ENCODE measurements at regions not wholly inside any gene's neighbourhood (a gene's known extent, or its start where the extent isn't known, plus 50 kb on each side); places are given as distances from the start of the nearest gene placed in this dataset.
"Not testable (repeated sequence)": the region's sequence is repeated elsewhere in the genome, so short reads cannot be mapped to it uniquely, and the experiment has no call there.

DNA sequence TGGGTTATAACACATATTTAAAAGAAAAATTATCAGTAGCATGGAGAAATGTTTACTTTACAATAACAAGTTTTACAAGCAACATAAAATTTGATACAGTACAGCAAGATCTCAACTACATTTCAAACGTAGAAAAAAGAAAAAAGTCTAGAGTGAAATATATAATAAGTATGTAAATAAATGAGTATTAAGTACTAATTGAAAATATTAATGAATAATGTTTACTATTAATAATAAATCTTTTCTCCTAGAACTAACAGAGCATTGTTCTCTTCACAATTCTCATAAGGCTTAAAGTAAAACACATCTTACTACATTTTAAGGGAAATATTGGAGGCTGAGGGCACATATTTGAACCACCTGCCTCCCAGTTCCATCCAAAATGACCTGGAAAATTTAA is 72.1 kb downstream of the TMEM212 start:
- no peak for DNase-seq

DNA sequence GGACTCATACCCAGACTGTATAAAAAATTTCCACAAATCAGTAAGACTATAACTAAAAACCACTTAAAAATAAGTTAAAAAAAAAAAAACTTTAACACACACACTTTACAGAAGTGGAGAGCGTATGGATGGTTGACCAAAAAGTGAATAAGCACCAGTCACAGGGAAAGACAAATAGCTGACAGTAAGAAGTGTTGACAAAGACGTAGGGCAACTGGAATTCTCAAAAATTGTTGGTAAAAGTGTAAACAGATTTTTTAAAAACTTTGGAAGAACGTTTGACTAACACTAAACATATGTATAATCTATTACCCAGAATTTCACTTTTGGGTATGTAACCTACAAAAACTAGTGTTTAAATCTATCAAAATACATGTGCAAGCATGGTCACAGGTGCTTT is 73.7 kb downstream of the TMEM212 start:
- no peak for DNase-seq

DNA sequence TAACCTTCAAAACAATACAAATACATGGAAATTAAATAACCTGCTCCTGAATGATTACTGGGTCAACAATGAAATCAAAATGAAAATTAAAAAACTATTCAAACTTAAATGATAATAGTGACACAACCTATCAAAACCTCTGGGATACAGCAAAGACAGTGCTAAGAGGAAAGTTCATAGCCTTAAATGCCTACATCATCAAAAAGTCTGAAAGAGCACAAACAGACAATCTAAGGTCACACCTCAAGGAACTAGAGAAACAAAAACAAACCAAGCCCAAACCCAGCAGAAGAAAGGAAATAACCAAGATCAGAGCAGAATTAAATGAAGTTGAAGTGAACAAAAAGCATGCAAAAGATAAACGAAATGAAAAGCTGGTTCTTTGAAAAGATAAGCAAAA is 79.5 kb downstream of the TMEM212 start:
- not testable (repeated sequence) for DNase-seq

DNA sequence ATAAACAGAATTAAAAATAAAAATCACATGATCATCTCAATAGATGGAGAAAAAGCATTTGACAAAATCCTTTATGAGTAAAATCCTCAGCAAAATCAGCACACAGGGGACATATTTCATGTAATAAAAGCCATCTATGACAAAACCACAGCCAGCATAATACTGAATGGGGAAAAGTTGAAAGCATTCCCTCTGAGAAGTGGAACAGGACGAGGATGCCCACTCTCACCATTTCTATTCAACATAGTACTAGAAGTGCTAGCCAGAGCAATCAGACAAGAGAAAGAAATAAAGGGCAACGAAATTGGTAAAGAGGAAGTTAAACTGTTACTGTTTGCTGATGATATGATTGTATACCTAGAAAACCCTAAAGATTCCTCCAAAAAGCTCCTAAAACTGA is 80.5 kb downstream of the TMEM212 start:
- DNase-seq: not testable (repeated sequence)

DNA sequence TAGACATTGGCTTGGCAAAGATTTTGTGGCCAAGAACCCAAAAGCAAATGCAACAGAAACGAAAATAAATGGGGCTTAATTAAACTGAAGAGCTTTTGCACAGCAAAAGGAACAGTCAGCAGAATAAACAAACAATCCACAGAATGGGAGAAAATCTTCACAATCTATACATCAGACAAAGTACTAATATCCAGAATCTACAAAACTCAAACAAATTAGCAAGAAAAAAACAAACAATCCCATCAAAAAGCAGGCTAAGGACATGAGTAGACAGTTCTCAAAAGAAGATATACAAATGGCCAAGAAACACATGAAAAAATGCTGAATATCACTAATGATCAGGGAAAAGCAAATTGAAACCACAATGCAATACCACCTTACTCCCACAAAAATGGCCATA is 81.7 kb downstream of the TMEM212 start:
- not testable (repeated sequence) for DNase-seq

DNA sequence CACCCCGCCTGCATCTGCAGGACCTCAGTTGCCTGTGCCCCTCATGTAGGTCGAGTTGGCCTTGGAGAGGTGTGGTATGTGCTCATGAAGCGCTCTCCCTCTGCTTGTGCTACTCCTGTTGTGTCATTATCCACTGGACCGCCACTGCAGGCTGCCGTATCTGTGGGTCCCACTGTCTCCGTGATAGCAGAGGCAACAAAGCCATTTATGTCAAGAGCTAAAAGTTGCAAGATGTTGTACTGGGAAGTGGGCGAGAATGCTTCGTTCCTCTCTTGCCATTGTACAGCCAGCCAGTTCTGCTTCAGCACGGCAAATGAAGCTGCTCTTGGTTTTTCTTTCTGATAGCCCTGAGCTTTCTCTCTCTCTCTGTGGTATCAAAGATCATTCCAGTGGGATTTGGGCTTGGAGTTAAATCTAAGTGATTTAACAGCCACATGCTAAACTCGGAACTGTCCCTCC is 89.0 kb downstream of the TMEM212 start:
- no peak for DNase-seq

DNA sequence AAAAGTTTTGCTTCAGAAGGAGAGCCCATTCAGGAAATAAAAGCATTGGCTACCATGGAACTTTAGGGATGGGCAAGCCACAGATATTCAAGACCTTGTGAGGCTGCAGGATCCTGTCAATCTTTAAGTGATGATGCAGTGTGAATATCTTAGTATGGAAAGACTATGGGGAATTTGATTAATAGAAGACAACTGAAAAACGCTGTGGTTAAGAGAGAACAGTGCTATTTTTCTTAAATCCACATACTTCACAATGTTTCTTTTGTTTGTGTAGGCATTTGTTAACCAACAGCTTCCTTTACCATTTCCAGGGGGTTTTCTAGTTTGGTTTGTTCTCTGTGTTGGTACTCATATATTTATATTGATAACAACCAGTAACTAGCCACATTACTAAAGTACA is 90.3 kb downstream of the TMEM212 start:
- no peak for DNase-seq

DNA sequence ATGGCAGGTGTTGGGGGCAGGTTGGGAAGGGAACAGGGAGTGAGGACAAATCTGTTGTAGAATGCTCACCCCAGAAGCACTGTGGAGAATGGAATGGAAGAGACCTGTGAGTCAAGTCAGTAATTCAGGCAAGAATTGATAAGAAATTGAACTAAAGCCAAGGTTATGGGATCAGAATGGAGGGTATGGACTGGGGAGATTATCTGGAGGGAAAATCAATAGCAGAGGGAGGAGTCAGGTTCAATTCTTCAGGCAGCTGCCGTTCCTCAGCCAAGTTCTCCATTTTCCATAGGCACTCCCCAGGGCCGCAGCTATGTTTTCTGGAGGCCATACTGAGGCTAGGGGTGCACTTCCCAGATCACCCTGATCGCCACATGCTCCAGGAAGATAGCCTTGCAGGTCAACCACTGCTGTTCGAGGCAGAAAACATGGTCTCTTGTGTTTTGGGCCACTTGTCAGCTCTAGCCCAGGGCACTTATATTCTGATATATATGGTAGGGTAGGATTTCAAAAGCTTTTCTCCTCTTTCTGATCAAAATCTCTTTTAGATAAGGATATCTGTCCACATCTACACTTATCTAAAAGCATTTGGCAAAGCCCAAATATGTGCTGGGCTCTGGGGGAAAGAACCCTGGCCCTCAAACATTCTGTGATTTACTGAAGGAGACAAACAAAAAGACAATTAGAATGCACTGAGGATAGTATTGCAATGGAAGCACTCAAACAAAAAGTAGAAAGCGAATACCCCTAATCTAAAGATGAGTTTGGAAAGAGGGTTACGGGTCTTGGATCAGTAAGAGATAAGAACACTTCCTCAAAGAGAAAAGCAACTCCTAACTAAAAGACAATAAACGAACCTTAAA is 92.3 kb downstream of the TMEM212 start:
- no peak for DNase-seq

DNA sequence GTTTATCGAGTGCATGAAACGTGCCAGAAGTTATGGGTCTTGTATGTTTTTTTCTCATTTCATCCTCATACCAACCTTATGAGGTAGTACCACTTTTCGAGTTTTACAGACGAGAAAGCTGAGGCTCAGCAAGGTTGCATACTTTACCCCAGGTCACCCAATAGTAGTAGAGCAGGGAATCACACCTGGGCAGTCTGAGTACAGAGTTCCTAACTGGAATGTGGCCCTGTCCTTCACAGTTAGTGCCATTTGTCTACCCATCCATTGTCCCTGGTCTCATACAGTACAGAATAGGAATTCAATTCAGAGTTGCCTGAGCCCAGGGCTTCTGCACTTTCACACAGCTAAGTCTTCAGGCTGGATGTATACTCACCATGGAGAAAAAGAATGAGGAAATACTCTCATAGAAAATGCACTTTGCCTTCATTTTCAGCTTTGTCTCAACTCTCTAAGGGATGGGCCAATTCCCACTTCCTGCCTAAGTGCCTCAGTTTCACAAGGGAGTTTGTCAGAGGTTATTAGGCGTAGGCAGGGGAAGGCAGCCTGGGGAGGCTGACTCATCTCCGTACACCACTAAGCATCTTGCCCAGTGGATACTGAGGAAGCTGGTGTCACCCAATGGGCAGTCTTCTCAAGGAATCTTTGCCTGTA is 93.2 kb downstream of the TMEM212 start:
- no peak for DNase-seq

DNA sequence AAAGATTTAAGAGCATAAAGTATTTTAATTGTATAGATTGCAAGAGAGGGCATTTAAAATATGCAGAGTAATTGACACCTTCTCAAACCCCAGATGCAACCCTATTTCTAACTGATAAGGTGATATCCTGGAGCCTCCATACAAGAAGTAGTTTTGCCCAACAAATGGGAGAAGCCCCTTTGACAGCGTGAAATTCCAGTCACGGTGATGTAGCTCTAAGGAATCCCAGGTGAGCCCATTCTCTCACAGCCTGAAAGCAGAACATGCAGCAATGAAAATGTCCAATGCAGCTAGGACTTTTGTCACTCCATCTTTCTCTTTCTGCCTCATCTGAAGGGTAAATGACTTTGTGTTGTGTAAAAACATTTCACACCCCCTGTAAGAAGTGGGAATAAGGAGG is 96.4 kb downstream of the TMEM212 start:
- no peak for DNase-seq

DNA sequence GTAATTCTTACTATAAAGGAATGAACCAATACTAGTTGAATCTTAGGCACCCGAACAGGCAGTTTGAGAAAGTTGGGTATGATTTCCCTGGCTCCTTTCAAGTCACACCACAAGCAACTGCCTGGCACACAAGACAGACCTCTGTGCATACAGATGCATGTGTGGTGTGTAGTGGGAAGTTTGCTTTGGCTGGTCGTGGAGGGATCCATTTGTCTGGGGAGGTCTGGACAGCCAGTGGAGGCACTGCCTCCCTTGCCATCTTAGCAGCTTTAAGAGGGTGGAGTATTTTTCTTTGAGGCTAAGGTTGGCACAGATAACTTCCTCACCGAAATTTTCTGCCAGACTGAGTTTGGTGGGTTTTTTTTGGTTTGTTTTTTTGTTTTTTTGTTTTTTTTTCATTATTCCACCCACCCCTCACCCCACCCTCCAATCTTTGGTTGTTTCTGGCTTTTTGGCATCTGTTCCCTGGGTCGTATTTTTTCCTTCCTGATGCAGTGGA is 97.1 kb downstream of the TMEM212 start:
- DNase-seq: no peak

DNA sequence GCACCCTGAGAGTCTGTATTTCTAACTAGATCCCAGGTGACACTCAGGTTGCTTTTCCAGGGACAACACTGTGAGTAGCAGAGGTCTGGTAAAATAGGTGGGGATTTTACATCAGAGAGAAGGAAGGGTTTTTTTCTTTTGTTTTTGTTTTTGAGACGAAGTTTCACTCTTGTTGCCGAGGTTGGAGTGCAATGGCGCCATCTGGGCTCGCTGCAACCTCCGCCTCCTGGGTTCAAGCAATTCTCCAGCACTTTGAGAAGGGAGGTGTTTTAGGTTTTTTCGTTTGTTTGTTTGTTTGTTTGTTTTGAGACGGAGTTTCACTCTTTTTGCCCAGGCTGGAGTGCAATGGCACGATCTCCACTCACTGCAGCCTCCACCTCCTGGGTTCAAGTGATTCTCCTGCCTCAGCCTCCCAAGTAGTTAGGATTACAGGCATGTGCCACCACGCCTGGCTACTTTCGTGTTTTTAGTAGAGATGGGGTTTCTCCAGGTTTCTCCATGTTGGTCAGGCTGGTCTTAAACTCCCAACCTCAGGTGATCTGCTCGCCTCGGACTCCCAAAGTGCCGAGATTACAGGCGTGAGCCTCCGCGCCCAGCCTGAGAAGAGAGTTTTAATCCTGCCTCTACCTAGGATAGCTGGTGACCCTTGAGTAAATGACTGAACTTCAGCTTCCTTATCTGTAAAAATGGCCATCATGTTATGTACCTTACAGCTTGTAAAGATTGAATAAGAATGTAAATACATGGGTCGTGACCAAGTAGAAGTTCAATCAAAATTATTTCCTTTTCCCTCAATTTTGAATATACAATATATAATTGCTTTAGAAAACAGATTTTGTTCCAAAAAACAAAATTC is 95.9 kb upstream of the FNDC3B start:
- no peak for DNase-seq

DNA sequence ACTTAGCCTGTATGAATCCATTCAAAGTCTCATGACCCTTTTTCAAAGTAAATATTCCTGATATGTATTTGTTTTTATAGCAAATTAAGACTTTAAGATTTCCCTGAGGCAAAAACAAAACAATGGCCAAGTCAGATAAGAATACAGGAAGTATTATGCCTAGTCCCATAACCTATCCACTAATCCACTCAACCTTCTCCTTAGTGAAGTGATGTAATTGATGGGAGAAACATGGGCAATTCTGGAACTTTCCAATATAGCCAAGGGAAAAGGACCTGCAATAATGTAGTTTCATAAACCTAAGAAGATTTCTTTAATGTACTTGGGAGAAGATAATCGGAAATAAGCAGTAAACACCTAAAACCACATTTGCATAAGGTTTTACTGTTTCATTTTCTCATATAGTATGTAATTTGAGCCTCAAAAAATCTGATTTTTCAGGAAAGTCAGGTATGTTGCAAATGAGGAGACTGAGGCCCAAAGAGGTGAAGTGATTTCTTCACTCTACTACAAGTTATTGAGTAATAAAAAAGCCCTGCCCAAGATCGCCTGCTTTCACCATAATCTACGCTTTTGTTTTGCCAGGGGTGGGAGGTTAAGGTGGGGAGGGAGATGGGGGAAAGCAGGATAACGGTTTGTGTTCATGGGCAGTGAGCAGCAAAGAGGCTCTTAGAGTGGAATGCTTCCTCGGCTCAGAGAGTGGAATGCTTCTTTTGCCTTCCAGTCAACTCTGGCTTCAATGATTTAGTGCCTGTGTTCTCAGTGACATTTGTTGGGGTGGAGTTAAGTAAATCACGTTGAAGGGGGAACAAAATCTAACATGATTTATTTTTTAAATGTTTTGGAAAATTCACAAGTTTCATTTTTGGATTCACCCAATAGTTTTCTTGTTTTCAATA is 95.0 kb upstream of the FNDC3B start:
- peak; percentile 60 for DNase-seq

DNA sequence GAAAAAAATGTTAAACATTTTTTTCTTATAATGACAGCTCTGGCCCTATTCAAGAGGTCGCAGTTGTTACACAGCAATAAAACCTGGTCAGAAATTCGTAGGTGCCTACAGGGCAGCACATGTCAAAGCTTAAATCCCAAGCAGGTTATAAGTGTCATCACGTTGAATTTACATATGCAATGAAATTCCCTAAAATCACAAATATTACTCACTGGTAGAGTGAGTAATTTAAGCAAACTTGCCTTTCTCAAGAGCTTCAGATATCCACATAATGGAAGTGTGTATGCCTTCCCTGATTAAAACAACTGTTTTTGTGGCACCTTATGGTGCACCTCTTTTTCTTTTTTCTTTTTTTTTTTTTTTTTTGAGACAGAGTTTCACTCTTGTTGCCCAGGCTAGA is 90.7 kb upstream of the FNDC3B start:
- no peak for DNase-seq

DNA sequence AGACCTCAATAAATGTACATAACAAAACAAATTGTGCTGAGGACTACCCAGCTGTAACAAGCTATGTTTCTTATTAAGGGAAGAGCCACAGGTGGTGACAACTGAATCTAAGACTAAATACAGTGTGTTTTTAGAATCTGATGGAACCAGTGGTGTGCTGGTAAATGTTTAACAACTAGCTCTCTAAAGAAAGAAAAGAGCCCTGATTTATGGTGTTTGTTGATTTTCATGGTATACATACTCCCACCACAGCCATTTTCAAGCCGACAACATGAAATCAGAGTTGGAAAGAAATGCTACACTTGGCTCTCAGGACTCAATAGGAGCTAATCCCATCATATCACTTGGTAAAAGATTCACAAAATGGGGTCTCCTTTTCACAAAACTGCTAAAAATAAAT is 89.8 kb upstream of the FNDC3B start:
- no peak for DNase-seq

DNA sequence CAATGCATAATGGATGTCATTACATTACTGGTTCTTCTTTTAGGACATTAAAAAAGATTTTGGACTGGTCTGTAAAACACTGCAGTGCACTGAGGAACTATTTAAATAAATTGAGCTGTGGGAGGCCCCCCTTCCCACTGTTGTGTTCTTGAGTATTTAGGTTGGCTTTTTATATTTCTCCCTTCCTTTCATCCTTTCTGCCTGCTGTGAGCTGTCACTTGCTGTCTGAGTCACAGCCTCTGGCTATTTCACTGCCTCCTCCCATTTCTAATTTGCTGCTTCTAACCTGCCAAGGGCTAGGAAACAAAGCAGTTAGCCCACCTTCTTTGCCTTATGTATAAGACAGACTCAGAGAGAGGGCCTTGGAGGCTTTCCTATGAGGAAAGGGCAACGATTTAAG is 89.0 kb upstream of the FNDC3B start:
- DNase-seq: no peak

DNA sequence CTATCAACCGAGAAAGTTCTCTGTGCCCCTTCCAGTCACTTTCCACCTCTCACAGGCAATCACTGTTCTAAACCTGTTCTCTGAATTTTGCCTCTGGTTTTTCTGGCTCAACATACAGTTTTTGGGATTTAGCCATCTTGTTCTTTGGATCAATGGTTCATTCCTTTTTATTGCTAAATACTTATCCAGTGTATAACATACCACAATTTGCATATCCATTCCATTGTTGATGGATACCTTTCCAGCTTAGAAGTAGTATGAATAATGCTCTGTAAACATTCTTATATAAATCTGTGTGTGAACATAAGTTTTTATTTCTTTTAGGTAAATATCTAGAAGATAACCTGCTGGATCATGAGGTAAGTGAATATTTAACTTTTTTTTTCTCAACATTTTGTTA is 87.8 kb upstream of the FNDC3B start:
- no peak for DNase-seq

DNA sequence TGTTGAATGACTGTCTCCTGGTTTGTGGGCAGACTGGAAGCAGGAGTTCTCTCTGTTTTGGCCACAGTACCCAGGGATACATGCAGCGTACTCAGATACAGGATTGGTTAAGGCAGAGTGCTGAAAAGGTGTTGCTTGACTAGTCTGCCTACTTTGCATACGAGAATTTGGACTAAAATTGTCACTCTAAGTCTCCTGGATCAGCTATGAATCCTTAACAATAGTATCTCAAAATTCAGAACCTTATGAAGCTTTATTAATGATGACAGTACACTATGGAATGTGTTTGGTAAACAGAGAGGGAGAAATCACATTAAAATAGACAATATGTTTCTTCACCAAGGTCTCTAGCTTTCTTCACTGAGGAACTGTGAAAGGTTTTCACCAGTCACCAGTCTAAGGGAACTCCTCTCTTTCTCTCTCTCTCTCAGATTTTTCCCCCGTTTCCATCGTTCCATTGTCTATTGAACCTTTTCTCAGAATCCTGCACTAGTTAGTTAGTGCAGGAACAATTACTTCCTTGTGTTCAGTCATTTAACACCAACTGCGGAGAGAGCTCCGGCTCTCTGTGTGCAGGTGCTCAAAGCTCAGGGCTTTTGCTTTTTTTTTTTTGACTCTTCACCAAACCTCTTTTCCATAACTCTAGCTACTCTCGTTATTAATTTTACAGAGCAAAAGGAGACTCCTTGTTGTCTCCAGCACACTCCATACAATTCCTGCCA is 85.9 kb upstream of the FNDC3B start:
- DNase-seq: no peak

DNA sequence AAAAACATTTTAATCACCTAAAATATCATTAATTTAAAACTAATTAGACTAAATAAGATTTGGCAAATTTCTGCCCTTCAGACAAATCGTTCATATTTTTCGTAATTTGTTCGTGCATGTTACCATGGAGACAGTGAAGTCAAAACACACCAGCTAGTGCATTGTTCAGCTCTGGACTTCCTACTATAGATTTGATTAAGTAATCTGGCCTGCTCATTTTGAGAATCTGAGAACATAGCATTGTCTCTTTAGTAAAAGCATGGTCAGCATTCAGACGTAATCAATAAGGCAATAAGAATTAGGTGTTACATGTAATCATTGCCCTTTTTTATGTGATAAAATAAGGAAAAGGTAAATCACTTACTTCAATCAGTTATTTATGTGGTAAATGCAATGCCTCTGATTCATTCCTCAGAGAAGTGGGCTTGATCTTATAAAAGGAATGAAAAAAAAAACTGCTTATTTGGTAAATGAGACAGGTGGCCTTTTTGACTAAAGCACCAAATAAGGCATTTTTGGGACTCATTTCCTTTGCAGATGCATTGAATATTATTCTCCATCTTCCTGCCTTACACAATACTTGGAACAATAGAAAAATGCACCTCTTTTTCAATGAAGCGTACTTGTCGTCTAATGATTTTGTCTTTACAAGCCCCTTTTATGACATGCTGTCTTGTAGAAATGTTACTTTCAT is 84.5 kb upstream of the FNDC3B start:
- DNase-seq: no peak

DNA sequence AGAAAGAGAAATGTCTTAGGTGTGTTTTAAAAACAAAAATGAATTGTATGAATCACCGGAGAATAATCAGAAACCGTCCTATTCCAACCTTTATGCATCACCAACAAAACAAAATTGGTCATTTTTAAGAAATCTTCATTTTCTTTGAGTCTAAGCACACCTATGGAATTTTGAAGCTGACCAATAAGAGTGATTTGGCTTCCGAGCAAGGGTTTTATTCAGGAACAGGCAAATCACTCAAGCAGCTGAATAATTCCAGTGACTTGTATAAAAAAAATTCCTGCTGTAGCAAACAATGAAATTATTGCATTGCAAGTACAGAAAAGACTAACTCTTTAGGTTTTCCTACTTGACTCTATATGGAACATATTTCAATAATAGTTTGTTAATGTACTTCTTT is 83.8 kb upstream of the FNDC3B start:
- DNase-seq: no peak
